NCI-H526 (cell line): ENCODE measurements at regions not wholly inside any gene's neighbourhood (a gene's known extent, or its start where the extent isn't known, plus 50 kb on each side); places are given as distances from the start of the nearest gene placed in this dataset.
A peak's percentile ranks its signal among the peaks of the same experiment; 100 is the strongest.

Experiments
- DNase-seq, 2 experiments: peaks; one replicate each; lab custom pipeline; 2025; lab: John Stamatoyannopoulos, UW

DNA sequence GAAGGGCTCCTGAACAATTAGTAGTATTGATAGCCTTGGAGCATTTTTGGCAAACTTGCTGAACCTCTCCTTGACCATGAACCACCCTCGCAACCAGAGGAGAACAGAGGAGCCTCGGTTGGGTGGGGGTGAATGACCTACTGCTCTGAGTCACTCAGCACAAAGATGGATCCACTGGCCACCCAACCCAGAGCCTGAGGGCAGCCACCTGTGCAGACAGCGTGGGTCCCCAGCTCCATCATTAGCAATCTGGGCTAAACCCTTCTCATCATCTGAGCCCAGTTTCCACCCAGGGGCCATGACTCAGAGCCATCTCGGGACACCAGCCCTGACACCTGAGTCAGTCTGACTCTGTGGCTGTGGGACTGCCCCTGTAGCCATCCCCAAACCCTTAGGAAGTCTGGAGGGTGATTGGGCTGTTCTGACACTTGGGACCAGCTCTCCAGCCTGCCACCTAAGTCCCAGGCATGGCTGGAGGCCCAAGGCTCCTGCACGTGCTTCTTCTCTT is 171.8 kb upstream of the GPR26 start:
- DNase-seq = no peak

DNA sequence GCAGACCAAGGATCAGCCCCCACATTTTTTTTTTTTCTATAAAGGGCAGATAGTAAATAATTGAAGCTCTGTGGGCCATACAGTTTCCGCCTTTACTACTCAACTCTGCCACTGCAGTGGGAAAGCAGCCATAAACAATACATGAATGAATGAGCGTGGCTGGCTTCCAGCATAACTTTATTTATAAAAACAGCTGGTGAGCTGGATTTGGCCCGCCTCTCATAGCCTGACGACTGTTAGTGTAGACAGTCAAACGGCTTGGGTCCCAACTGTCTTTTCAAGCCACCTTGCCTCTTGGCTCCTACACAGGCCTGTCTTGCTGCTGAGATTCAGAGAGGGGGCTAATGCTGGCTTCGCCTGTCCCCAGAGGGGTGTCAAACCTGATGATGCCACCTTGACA is 169.8 kb upstream of the GPR26 start:
- DNase-seq = peak in 1 of 2 experiments; percentile 41

DNA sequence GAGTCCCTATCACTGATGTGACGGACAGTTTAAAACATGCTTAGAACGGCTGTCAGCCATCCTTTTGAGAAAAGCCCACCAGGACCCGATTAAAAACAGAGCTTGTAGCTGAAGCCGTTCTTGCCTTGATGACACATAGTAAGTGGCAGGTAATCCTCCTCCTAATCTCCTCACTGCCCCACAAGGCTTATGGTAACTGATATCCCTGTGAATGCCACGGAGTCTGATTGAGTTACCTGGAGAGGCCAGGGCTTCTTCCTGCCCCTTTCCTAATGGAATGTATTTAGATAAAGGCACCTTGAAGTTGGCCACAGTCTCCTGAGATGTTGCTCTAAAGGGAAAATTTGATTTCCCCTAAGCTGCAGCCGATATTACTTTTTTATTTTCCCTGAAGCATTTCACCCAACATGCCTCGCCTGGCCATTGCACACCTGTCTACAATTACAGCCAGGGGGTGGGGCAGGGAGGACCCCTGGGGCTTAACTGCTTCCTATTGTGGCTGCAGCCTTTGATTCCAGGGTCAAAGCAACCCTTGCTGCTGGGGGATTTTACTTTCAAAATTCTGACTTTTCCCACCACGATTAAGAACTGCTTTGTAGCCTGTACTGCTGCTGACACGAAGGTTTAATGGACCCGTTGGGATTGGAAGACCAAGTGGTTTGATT is 169.0 kb upstream of the GPR26 start:
- peak; percentile 44 to 71 for DNase-seq

DNA sequence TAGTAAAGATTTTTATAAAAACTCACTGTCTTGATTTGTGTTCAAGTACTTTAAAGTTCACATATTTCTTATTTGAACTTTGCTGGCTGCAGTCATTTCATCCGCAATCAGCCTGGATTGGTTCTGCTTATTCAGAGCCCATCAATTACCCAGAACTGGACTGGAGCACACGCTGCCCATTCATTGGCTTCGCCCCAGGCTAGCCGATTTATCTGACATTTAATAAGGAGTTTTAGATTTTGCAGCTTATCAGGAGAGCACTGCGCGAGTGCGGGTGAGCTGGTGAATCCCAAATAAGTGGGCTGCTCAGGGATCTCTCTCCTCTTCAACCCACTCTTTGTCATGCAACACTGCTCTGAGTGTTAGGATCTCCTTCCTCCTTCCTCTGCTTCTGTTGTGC is 166.0 kb upstream of the GPR26 start:
- DNase-seq = no peak

DNA sequence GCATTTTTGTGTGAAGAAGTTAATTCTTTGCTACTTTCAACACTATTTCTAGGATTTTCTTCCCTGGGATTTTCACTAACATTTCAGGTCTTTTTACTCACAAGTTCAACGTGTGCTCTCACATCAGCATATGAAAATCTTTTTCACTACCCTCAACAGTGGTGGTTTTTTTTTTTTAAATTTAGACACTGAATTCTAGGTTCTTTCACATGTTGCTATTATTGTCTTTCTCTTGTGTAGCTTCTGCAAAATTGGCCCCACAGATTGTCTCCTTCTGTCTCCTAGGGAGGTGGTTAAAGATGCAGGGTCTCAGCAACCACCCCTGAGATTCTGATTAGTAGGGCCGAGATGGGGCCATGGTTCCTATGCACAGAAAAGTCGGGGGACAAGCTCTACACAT is 165.0 kb upstream of the GPR26 start:
- DNase-seq = no peak

DNA sequence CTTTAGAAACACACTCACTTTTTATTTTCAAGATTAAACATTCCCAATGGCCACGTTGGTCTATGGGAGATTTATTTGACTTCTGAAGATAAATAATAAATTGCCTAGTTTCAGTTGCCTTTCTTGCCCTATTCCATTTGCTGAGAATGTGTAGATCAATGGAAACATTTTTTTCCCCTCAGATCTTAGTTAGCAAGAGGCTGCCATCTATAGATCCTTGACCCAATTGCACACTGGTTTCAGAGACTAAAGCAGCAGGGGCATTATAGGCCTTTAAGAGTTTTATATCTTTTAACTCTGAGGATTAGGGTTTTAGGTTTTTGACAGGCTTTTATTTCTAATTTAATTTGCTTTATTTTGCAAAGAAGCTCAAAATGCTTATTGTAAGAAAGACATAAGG is 163.2 kb upstream of the GPR26 start:
- DNase-seq = peak; percentile 51 to 64

DNA sequence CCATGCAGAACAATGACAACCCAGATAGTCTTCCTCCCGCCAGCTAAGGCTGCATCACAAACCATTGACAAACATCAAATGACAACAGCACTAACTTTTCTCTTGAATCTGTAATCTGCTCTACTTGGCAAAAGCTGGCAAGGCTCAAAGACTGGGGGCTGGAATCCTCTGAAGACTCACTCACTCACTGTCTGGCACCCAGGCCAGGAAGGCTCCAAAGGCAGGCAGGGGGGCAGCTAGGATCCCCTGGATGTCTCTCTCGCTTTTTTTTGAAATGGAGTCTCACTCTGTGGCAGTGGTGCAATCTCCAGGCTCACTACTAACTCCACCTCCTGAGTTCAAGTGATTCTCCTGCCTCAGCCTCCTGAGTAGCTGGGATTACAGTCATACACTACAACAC is 159.7 kb upstream of the GPR26 start:
- DNase-seq = no peak

DNA sequence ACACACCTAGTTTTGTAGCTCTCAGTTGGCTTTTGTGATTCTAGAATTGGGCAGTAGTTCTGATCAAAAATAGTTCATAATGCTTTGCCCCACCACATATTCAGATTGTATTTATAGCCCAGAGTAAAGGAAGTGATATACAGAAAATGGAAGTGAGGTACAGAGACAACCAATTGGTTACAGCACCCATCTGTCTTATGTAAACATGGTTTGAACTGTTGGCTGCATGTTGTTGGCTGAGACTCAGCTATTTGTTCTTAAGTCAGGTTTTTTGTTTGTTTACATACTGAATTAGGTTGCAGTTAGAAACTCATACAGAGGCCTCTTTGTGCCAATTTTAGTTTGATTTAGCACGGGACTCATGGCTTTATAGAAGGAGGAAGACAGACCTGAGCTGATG is 158.9 kb upstream of the GPR26 start:
- DNase-seq = peak; percentile 46 to 56

DNA sequence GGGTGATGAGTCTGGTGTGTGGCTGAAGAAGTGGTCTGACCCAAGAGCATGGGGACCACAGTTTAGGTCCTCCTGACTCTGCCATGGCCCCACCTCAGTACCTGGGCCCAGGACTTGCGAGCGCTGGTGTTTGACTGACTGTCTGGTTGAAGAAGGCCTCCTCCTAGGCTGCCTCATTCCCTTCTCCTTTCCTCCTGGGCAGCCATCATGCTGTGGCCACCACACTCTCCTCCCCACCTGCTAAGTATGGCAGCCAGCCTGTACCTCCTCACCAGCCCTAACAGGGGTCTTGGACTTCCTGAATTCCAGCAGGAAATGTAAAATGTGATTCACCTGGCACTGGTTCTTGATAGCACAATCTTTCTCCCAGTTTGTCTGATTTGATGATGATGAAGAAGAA is 156.8 kb upstream of the GPR26 start:
- no peak for DNase-seq

DNA sequence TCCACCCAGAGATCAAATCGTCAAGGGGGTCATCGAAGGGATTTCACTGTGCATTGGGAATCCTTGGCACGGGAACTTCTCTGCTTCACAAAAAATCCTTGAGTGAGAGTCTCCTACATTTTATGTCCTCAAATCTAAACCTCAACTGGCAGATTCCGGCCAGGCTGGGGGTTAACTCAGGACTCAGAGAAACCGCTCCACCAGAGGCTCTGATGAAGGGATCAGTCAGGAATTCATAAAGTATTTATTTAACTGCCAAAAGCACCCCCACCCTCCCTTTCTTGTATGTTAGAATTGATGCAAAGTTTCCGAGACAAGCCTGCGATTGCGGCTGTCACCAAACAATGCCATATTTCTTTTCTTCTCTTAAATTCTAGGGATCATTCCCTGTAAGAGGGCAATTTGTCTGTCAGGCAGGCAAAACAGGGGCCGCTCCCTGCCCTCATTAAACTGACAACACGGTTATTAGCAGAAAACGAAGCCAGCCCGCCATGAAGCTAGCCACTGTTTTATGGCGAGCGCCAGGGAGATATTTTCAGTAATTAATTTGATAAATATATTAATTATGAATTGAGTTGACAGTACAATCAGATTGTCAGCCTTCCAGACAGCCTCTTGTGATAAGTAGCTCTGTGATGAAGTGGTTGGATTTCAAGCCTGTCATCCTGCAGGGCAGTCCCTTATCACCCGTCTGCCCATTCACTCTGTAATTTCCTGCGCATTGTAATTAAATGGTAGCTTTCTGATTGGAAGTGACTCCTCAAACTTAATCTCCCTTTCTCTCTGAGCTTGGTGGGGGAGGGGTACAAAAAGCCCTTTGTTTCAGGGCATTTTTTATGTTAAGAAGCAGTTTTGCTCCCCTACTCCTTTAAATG is 153.0 kb upstream of the GPR26 start:
- DNase-seq = peak; percentile 95 to 97

DNA sequence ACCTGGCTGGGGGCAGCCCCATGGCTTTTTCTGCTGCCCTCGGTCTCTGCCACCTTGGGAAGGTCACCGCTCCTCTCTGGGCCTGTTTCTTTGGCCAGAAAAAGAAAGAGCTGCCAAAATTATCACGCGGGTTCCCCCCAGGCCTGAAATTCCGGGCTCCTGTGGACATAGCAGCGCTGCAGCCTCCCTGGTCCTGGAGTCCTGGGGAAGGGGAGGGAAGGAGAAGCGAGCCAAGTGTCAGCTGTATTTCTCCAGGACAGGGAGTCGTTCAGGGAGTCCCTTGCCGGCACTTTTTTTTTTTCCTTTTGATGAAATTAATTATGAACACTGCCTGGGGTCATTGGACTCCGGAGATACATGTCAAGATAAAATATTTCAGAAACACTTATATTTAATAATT is 152.3 kb upstream of the GPR26 start:
- DNase-seq = peak; percentile 58 to 71

DNA sequence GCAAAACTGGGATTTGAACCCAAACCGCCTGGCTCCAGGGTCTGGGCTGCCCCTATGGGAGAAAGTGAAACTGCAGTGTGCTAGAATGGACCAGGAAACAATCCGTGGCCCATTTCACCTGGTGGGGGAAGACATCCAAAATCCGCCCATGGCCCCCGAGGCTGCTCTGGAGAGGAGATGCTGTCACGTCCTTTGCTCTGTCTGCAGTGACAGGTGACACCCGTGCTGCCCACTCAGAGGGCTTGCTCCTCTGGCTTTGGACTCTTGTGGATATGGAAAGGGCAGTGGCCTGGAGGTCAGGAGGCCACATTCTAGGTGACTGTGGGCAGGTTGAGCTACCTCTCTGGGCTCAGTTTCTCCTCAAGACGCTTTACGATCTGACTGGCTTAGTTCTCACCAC is 151.2 kb upstream of the GPR26 start:
- no peak for DNase-seq

DNA sequence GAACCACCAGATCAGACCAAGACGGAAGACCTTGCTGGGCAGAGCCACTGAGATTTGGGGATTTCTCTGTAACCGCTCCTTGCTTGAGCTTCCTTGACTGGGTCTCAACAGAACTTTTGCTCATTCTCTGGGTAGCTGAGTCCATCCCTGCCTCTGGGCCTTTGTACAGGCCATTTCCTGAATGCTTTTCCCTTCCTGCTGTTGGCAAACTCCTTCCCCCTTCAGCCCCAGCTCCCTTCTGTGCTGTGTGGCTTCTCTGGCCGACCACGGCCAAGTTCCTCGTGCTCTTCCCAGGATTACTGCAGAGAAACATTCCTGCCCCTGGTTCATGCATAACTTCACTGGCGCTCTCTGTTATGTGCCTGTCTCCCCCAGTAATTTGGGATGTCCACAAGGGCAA is 150.5 kb upstream of the GPR26 start:
- DNase-seq = no peak

DNA sequence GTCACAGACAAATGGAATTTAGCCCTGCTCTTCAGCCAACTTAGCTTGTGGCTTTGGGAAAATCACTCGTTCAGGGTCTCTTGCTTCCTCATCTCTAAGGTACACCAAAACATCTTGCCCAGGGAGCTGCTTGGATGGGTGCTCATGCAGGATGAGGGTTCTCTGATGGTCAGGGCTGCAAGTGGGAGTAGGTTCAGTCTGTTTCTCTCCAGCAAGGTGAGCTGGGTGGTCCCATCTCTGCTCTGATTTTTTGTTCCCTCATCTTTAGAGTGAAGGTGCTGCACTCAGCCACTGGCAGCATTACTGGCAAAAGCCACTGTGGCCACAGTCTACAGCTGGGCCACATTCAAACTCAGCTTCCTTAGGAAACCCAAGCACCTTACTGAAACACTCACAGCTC is 149.9 kb upstream of the GPR26 start:
- no peak for DNase-seq

DNA sequence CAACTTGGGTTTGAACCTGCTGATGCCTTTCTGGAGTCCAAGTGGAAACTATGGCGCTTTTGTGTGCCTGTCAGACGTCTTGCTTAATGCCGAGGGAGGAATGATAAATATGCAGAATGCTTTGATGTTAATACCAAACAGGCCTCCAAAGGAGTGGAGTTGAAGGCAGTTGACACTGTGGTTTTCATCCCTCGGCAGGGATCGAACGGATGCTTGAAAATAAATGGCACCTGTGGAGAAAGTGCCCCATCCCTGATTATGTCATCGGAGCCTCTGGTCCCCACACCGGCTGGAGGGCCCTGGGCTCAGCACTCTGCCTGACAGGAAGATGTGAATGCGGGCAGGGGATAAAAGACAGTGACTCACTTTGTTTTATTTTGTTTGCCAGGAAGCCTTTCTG is 148.7 kb upstream of the GPR26 start:
- no peak for DNase-seq

DNA sequence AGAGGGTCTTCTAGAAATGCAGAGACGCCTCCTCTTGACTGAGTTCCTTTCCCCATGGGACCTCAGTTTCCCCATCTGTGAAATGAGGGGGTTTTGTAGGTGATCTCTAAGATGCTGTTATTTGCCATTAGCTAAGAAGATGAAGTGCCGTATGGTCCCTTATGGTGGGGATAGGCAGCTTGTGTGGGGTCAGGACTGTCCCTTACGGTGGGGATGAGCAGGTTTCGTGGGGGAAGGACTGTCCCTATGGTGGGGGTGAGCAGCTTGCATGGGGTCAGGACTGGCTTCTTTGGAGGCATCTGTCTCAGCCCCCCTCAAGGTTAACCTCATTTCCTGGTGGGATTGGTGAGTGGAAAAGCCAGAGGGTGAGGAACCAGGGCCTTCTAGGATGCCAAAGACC is 148.3 kb upstream of the GPR26 start:
- no peak for DNase-seq

DNA sequence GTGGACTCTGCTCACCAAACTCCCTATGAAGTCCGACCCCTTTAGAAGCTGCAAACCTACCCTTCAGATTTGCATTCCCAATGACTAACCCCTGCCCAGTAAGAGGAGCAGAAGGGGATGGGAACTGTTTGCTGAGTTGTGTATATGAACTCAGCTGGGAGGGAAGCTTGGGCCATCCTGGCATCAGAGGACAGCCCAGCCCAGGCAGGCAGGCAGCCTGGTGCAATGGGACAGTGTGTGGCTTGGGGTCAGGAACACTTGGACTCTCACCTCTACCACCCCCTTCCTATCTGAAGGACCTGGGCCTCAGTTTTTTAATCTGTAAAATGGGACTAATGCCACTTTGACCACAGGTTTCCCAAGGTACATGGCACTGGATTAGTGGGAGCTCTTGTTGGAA is 147.4 kb upstream of the GPR26 start:
- peak; percentile 33 to 62 for DNase-seq

DNA sequence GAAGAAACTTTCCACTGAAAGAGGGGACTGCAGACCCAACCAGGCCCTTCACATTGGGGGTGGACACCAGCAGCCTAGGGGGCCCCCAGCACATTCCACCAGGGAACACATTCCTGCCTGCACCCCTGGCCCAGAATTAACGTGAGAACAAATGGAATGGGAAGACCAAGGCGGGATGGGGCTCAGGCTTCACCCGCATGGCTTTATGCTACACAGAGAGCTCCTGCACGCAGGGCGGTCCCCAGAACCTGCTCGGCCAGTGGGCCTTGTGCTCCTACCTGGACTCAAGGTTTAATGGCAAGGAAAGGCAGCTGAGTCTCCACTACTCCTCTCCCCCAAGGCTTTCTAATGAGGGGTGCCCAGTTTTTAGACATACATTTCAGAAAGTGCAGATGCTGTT is 146.3 kb upstream of the GPR26 start:
- no peak for DNase-seq

DNA sequence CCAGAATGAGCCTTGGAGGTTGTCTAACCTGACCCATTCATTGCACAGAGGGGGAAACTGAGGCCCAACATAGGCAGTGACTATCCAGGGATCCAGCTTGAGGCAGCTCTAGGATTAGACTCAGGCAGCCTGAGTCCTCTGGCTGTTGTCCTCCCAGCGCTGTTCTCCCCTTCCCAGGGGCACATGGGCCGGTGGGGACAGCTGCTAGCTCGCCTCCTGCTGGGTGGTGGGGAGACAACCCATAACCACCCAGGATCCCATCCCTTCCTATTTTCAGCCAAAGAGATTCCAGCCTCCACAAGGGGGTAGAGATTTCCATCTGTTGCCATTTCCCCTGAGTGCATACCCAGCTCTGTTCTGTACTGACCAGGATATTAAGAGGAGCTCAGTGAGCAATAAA is 145.1 kb upstream of the GPR26 start:
- DNase-seq = peak in 1 of 2 experiments; percentile 30

DNA sequence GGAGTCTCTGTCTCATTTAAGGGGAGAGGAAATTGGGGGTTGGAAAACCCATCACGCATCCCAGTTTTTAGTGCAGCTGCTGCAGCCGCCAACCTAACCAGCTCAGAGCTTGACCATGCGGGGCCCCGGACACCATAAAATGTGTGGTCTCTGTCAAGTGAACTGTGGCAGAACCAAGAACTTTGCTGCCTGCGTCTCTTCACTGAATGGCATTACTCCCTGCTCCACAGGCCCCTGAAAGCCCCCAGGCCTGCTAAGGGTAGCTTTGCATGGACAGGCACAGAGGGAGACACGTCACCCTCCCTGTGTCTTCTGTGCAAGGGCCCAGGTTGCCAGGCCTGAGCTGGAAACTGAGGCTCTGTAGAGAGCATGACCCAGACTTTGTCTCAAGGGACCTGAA is 144.6 kb upstream of the GPR26 start:
- DNase-seq = no peak

DNA sequence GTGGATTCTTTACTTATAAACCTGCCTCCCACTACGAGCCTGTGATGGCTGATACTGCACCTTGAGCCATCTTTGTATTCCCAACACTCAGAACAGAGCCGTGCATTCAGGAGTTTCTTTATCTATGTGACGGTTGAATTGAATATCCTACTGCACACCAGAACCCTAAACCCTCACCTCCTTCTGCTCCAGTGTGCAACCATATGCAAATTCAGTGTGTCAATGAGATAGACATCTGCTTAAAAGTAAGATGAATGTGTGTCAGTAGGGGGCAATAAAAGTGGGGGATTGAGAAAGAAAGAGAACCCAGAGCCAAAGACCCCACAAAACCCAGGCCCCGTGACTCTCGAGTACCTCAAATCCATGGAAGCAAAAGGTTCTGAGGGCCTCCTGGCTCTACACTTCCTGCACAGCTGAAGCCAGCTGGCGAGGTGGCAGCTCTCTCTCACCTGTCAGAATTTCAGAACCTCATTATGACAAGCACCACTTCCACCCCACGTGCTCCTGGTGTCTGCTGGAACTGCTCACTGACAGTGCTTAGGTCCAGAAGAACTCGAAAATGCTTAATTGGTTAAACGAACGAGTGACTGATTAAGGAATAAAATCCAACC is 143.3 kb upstream of the GPR26 start:
- peak; percentile 85 to 86 for DNase-seq

DNA sequence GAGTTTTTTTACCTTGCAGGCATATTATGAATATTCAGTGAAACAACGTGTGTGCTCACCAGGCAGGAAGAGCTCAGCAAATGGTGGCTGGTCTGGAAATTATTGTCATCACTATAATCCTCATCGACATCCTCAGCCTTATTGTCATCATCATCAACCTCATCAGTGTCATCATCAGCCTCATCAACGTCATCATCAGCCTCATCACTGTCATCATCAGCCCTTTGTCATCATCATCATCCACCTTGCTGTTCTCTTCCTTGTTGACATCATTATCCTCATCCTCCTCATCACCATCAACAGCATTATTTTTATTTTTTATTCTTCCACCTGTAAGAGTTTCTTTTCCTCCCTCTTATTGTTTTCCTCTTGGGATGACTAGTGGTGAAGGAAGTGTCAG is 142.3 kb upstream of the GPR26 start:
- DNase-seq = no peak
